ENCODE measurements at regions not wholly inside any gene's neighbourhood (a gene's known extent, or its start where the extent isn't known, plus 50 kb on each side); places are given as distances from the start of the nearest gene placed in this dataset.
"Not testable (repeated sequence)": the region's sequence is repeated elsewhere in the genome, so short reads cannot be mapped to it uniquely, and the experiment has no call there.

- DNase-seq, result no peak
These were observed 583.9 kb downstream of the NTRK3 start for GRCh38 chr15:87672309-87673288.

DNA sequence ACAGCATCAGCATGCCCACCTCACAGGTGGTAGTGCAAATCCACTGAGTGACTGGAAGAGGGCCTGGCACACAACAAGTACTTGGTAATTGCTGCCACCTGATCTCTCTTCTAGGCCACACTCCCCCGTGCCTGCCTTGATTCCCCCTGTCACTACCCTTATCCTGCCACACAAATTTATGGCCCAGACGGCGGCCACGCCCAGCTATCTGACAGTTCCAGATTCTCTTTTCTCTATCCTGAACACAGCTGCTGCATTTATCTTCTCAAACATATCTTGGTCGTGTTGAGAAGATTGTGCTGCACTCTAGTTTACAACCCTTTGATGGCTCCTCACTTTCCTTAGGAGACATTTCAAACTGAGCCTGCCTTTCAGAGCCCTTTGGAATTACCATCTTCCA lies 585.2 kb downstream of the NTRK3 start:
- no peak for DNase-seq

DNA sequence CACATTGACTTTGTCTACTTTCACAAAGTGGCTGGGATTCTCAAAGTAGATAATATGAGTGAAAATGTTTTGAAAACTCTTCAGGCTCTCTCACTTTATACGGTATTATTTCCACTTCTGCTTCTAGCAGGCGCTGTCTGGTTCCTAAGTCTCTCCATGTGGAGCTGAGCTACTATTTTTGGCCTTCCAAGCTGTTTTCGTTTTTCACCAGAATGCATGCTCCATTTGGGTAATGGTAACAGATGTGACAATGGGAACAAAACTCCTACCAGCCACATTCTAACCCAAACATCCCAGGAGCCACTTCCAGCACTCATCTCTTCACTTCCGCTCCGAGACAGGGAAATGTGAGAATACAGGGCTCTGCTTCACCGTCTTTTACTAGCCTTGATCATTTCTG lies 586.7 kb downstream of the NTRK3 start:
- DNase-seq, result no peak

- not testable (repeated sequence) for DNase-seq
These were observed 587.6 kb downstream of the NTRK3 start for GRCh38 chr15:87668768-87669564.

DNA sequence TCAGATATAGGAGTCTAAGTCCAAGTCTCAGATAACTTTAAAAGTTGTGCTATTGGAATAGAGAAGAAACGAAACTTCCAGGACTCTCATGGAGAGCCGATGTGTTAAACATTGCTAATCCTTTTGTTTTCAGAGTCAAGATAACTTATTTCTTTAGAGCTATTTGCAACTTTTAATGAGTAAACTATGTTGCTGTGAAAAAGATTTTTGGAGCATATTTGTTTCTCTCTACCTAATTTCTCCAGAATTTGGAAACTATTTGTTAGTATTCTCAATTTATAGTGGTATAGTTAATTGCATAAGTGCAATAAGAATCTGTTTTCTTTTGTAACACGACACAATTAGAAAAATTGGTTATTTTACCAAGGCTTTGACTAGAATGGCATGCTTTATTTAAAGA lies 588.9 kb downstream of the NTRK3 start:
- DNase-seq, result no peak

DNA sequence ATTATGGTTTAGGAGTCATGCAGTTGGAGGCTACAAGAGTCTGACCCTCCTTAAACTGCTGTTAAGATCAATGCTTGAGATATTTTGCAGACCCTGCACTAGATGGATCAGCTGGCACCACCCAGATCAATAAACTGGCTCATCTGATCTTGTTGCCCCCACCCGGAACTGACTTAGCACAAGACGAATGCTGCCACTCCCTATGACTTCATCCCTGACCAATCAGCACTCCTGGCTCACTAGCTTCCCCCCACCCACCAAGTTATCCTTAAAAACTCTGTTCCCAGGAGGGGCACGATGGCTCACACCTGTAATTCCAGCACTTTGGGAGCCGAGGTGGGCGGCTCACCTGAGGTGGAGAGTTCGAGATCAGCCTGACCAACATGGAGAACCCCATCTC lies 594.0 kb downstream of the NTRK3 start:
- DNase-seq, result no peak

DNA sequence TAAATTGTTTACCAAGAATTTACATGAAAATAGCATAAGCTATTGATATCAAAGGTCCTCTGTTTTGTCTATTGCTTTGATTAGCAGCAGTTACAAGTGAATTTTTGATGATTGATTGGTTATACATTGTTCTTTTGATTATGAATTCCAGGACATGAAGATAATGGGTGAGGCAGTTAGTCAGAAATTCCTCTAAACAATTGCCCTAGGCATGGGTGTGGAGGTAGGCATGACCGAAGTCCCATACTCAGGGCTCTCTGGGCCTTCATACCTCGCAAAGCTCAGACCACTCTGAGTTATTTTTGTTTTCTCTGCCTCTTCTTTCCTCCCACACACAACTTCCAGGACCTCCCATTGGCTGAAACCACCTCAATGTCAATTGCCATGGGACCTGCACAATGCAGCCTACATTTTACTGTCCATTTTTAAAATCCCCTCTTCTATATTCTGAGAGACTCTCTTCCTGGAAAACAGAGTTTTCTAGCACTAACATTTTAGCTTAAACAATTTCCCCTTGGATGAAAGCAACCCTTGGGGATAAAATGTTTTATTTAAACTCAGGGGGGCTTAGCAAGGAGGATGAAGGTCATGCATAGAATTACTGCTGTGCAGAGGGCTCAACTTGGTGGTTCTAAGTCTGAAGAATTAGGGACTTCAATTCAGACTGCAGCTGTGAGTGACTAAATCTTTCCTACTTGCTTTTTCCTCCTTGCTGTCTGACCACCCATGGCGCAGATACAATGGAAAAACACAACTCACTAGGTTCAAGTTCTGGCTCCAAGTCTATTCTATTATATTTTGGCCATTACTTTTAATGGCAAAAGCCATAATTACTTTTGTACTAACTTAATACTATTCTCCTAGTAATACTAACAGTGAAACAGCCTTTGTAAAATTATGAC lies 594.8 kb downstream of the NTRK3 start:
- no peak for DNase-seq

DNA sequence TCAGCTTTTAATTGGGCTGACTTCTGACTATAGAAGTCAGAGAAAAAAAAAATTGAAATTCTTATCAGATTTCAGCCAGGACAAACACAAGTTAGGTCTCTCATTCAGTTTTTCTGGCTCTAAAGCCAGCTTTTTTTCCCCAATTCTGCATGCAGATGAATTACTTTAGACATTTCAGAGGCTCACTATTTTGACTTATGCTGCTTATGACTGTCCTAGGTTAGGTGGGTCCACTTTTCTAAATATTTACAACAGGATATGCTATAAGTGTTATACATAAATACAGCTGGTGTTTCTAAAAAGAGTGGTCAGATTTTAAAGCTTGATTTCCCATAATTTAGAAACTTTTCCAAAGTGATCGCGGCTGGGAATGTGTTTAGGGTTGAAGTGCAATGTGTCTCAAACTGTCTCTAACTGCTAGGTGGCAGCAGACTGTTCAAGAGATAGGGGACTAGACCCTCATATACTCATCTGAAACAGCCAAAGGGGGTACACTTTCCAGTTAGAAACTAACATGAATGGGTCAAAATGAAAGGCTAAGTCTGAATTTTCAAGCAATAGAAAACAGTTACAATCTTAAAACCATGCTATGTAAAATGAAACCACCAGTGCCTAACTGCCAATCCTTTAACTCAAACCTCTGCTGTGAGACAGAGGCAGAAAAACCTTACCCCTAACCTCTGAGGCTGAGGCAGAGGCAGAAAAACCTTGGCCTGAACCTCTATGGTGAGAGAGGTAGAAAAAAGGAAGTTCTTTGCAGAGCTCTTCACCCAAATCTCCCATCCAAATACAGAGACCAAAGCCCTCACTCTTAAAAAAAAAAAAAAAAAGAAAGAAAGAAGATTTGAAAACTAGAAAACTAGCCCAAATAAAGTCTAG lies 596.0 kb downstream of the NTRK3 start:
- no peak for DNase-seq

DNA sequence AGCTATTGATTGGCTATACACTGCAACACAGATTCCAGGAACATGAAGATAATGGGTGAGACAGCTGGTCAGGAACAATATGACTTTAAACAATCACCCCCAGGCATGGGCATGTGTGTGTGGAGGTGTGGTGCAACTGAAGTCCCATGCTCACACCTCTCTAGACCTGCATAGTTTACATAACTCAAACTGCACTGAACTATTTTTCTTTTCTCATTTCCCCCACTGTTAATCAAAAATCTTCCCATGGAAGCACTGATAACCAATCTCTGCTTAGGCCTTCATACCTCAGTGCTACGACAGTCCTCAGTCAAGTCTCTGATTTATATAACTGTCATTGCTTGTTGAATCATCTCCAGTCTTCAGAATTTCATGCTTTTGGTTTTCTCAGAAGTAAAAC lies 600.2 kb downstream of the NTRK3 start:
- no peak for DNase-seq

GRCh38 chr15:87653646-87654045 lies 602.9 kb downstream of the NTRK3 start:
- no peak for DNase-seq

- DNase-seq, result no peak
These were observed 607.4 kb downstream of the NTRK3 start for GRCh38 chr15:87649175-87649574.

DNA sequence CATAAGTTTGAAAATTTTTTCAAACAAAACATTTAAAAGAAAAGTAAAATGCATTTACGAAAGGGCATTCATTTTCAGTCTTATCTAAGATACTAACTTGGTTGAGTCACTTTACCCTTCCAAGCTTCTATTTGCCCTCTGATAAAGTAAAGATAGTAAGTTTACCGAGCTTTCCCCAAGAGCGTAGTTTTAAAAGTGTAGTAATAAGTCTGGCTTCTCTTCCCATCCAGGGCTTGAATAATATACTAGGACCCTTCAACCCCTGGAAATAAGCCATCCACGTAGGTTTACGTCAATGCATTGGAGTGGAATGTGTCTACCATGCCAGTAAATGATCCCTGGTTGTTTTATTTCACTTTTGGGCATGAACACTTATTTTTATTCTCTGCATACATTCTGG lies 608.3 kb downstream of the NTRK3 start:
- DNase-seq, result no peak

- no peak for DNase-seq
These were observed 610.8 kb downstream of the NTRK3 start for GRCh38 chr15:87645723-87646122.

DNA sequence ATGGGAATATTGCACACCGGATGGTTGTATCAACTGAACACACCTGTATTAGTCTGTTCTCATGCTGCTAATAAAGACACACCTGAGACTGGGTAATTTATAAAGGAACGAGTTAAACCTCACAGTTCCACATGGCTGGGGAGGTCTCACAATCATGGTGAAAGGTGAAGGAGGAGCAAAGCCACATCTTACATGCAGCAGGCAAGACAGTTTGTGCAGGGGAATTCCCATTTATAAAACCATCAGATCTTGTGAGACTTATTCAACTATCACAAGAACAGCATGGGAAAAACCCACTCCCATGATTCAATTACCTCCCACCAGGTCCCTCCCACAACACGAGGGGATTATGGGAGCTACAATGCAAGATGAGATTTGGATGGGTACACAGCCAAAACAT lies 613.5 kb downstream of the NTRK3 start:
- DNase-seq, result not testable (repeated sequence)

- no peak for DNase-seq
These were observed 617.1 kb downstream of the NTRK3 start for GRCh38 chr15:87639305-87640011.

GRCh38 chr15:87638554-87639083 lies 617.9 kb downstream of the NTRK3 start:
- no peak for DNase-seq

DNA sequence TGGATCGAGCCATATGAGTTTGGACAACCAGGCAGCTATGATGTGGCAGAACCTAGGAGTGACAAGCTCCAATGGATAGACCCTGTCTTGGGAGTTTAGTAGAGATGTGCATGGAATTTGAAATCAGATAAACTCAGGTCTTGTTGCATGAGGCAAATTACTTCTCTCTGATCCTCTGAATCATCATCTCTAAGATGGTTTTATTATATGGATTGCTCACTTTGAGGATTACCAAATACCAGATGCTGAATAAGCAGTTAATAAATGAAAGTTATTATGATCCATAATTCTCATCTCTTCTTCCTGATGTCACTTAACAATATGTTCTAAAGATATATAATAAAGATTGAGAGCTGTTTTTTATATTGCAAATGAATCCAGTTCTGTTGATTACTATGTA lies 622.2 kb downstream of the NTRK3 start:
- no peak for DNase-seq

GRCh38 chr15:87633525-87633924 lies 623.0 kb downstream of the NTRK3 start:
- no peak for DNase-seq

- DNase-seq, result no peak
These were observed 624.2 kb downstream of the NTRK3 start for GRCh38 chr15:87632364-87632763.

DNA sequence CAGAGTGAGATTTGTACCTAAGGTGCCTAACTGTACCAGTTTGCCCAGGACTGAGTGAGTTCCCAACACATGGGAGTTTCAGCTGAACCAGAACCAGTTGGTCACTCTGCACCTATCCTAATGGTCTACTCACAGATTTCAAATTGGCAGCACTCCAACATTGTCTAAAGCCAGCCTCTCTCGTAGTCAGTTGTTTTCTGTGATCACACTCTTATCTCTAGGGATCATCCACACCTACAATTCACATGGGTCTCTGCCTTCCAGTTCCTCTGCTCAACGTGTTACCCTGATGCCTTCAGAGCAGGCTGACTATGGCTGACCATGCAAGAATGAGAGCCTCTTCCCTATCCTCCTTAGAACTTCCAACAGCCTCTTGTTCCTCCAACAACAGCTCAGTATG lies 624.8 kb downstream of the NTRK3 start:
- DNase-seq, result no peak

DNA sequence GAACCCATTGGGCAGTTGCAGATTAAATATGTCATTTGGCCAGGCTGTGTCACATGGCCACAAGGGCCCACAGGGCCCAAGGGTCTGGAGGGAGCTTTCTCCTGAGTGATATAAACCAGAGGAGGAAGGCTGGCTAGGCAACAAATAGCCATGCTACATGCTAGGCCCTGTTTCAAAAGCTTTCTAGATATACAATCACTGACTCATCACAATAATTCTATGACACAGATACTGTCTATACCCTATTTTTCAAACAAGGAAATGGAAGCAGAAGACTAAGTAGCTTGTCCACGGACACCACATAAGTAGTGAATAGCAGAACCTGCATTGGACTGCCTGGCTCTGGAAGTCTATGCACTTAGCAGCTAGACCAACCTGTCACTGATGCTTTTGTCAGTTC lies 625.4 kb downstream of the NTRK3 start:
- DNase-seq, result no peak
